Liver (tissue), 3 donors: ENCODE measurements at regions not wholly inside any gene's neighbourhood (a gene's known extent, or its start where the extent isn't known, plus 50 kb on each side); places are given as distances from the start of the nearest gene placed in this dataset.

Source experiments
- CTCF ChIP-seq: fragments of 150-350 bp; IDR thresholded peaks from 2 replicates; pipeline ENCODE4 v1.5.1; 2017; ENCODE audit warnings: improper control_type of control experiment, low read depth, low read length; ENCODE audit not compliant: missing input control
- RAD21 ChIP-seq, 2 donors: IDR thresholded peaks; 2 replicates each; pipeline ENCODE4 v1.6.1; 2016; ENCODE audit warnings: antibody characterized with exemption in 2 of 2, mild to moderate bottlenecking in 2 of 2
- RXRA ChIP-seq, 2 donors: IDR thresholded peaks; 2 replicates each; pipeline ENCODE4 v1.6.1; 2017 to 2018; ENCODE audit warnings: antibody characterized with exemption in 2 of 2, mild to moderate bottlenecking in 1 of 2
- TAF1 ChIP-seq: conservative IDR thresholded peaks from 2 replicates; pipeline ENCODE4 v1.6.1; 2016; ENCODE audit warnings: antibody characterized with exemption, mild to moderate bottlenecking
- YY1 ChIP-seq: IDR thresholded peaks from 2 replicates; pipeline ENCODE4 v1.6.1; 2016; ENCODE audit warnings: antibody characterized with exemption, mild to moderate bottlenecking
- ZBTB33 ChIP-seq: IDR thresholded peaks from 2 replicates; pipeline ENCODE4 v1.6.1; 2016; ENCODE audit warnings: antibody characterized with exemption
- TF ChIP-seq, protein P1 (sequence below): IDR thresholded peaks from 2 replicates; pipeline ENCODE4 v1.6.1; 2016; ENCODE audit warnings: antibody characterized with exemption
- donor health status: healthy.
- donor health status: healthy.

DNA sequence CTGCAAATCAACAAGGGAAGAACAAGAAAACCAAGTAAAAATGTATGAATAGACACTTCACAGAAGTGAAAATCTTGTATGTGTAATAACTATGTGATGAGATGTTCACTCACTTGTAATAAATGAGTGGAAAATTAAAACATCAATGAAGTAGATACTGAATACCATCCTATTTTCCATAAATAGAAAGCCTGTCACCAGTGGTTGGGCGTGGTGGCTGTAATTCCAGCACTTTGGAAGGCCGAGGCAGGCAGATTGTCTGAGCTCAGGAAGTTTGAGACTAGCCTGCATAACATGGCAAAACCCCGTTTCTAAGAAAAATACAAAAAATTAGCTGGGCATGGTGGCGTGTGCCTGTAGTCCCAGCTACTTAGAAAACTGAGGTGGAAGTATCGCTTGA is 53.5 kb upstream of the SOD3 start:
- TF ChIP-seq CTCF (no peak), RXRA (IDR thresholded peaks at IDR 0.05) (no peak), TAF1 (no peak), ZBTB33 (no peak), RAD21 (IDR thresholded peaks at IDR 0.05) (no peak), YY1 (no peak)
- TF ChIP-seq, protein P1, sequence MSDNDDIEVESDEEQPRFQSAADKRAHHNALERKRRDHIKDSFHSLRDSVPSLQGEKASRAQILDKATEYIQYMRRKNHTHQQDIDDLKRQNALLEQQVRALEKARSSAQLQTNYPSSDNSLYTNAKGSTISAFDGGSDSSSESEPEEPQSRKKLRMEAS = no peak
